Loucy (cell line): ENCODE measurements at regions not wholly inside any gene's neighbourhood (a gene's known extent, or its start where the extent isn't known, plus 50 kb on each side); places are given as distances from the start of the nearest gene placed in this dataset.

Source experiments
- CTCF ChIP-seq: fragments of 200-600 bp; sonication (generic); conservative IDR thresholded peaks from 2 replicates; pipeline ENCODE4 v1.5.1; 2014; ENCODE audit warnings: mild to moderate bottlenecking, antibody characterized with exemption, low read length
- EZH2phosphoT487 ChIP-seq: fragments of 200-600 bp; IDR thresholded peaks from 2 replicates; pipeline ENCODE4 v1.6.1; 2018; ENCODE audit warnings: antibody characterized with exemption, mild to moderate bottlenecking, moderate library complexity, borderline replicate concordance

DNA sequence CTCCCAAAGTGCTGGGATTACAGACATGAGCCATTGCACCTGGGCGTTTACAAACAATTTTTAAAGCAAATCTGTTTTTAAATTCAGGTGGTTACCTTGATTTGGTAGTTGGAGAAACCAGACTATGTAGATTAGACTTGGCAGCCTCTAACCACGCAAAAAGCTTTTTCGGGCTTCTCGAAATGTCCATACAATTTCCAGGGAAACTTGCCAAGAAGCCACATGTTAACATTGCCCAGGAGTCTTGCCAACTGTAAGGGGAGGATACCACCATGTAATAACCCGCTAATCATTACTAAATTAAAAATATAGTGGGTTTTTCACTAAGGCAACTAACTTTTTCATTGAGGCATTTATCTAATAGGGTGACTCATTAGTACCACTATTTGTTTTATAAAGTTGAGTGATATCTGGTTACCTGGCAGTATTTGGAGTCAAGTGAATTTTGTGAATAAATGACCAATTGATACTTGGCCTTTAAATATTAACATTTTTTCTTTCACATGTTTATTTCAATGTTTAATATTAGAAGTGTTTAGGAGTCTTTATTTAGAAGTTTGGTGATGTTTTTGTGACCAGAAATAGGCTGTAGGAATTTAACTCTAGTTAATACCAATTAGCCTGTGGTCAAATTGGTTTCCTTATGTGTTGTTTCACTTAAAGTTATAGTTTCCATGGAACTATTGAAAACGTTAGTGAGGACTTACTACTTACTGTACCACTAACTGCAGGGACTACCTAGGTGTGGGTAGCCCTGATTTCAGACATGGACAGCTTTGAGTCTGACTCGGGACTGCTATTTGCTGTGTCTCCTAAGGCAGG is 61.3 kb downstream of the CLDN34 start:
- TF ChIP-seq CTCF (no peak), EZH2phosphoT487 (no peak)
